Breast epithelium (tissue), 3 donors: ENCODE measurements at regions not wholly inside any gene's neighbourhood (a gene's known extent, or its start where the extent isn't known, plus 50 kb on each side); places are given as distances from the start of the nearest gene placed in this dataset.

ENCODE experiments used
- CTCF ChIP-seq, 3 donors: fragments of 450-650 bp; IDR thresholded peaks; one replicate each; pipeline ENCODE4 v1.5.1; 2016 to 2017; ENCODE audit warnings: antibody characterized with exemption in 3 of 3, mild to moderate bottlenecking in 3 of 3, moderate library complexity in 3 of 3
- POLR2A ChIP-seq: fragments of 450-650 bp; IDR thresholded peaks from one replicate; pipeline ENCODE4 v1.6.1; 2016; ENCODE audit warnings: antibody characterized with exemption, mild to moderate bottlenecking, moderate library complexity

- TF ChIP-seq POLR2A (no peak), CTCF (IDR thresholded peaks at IDR 0.05) (no peak)
Measured at GRCh38 chr19:33919291-33919690, 122.6 kb downstream of the KCTD15 start.
